NCI-H345 (cell line): ENCODE measurements at regions not wholly inside any gene's neighbourhood (a gene's known extent, or its start where the extent isn't known, plus 50 kb on each side); places are given as distances from the start of the nearest gene placed in this dataset.
A peak's percentile ranks its signal among the peaks of the same experiment; 100 is the strongest.

Experiments used
- DNase-seq: peaks from one replicate; lab custom pipeline; 2025; lab: John Stamatoyannopoulos, UW

GRCh38 chr18:73315381-73315780 is 447.6 kb upstream of the NETO1 start:
- no peak for DNase-seq

GRCh38 chr18:73313476-73313875 is 445.7 kb upstream of the NETO1 start:
- DNase-seq = no peak

- DNase-seq = no peak
Measured at GRCh38 chr18:73296686-73297085, 428.9 kb upstream of the NETO1 start.

- no peak for DNase-seq
Measured at GRCh38 chr18:73292156-73292555, 424.4 kb upstream of the NETO1 start.

- no peak for DNase-seq
Measured at GRCh38 chr18:73288813-73289212, 421.0 kb upstream of the NETO1 start.

GRCh38 chr18:73286584-73286983 is 418.8 kb upstream of the NETO1 start:
- DNase-seq = no peak

GRCh38 chr18:73283788-73284187 is 416.0 kb upstream of the NETO1 start:
- DNase-seq = no peak

- DNase-seq = no peak
Measured at GRCh38 chr18:73283032-73283431, 415.2 kb upstream of the NETO1 start.

GRCh38 chr18:73279498-73279897 is 411.7 kb upstream of the NETO1 start:
- no peak for DNase-seq

GRCh38 chr18:73274812-73275621 is 407.2 kb upstream of the NETO1 start:
- no peak for DNase-seq

GRCh38 chr18:73270920-73271634 is 403.3 kb upstream of the NETO1 start:
- peak; percentile 2 for DNase-seq

GRCh38 chr18:73264562-73264921 is 396.8 kb upstream of the NETO1 start:
- DNase-seq = no peak

GRCh38 chr18:73261923-73262322 is 394.1 kb upstream of the NETO1 start:
- DNase-seq = no peak

GRCh38 chr18:73261243-73261642 is 393.5 kb upstream of the NETO1 start:
- DNase-seq = no peak

- DNase-seq = no peak
Measured at GRCh38 chr18:73258375-73259087, 390.7 kb upstream of the NETO1 start.

- DNase-seq = no peak
Measured at GRCh38 chr18:73254564-73254963, 386.8 kb upstream of the NETO1 start.

- no peak for DNase-seq
Measured at GRCh38 chr18:73249030-73249429, 381.2 kb upstream of the NETO1 start.

- DNase-seq = no peak
Measured at GRCh38 chr18:73246763-73247162, 379.0 kb upstream of the NETO1 start.

GRCh38 chr18:73245345-73245744 is 377.6 kb upstream of the NETO1 start:
- DNase-seq = no peak

- DNase-seq = no peak
Measured at GRCh38 chr18:73244401-73244800, 376.6 kb upstream of the NETO1 start.

- DNase-seq = no peak
Measured at GRCh38 chr18:73240899-73241298, 373.1 kb upstream of the NETO1 start.

GRCh38 chr18:73235921-73236320 is 368.1 kb upstream of the NETO1 start:
- DNase-seq = no peak

GRCh38 chr18:73235491-73235890 is 367.7 kb upstream of the NETO1 start:
- DNase-seq = no peak
